ACC112 (cell line): ENCODE measurements at regions not wholly inside any gene's neighbourhood (a gene's known extent, or its start where the extent isn't known, plus 50 kb on each side); places are given as distances from the start of the nearest gene placed in this dataset.

Experiments
- H2AFZ ChIP-seq: fragments of 200-600 bp; sonication (generic); one replicate; pipeline ENCODE4 v1.6.0; 2017; ENCODE audit warnings: antibody characterized with exemption, low read length; ENCODE audit not compliant: unreplicated experiment
- H3K27ac ChIP-seq: fragments of 200-600 bp; sonication (generic); 2 replicates; pipeline ENCODE4 v1.5.1; 2014; ENCODE audit warnings: low read depth, mild to moderate bottlenecking, antibody characterized with exemption, low read length, moderate library complexity
- H3K27me3 ChIP-seq: fragments of 200-600 bp; sonication (generic); 2 replicates; pipeline ENCODE4 v1.6.1; 2014; ENCODE audit warnings: mild to moderate bottlenecking, antibody characterized with exemption, low read length, moderate library complexity, mixed read lengths; ENCODE audit not compliant: insufficient read depth
- H3K36me3 ChIP-seq: fragments of 200-600 bp; sonication (generic); 2 replicates; pipeline ENCODE4 v1.6.1; 2016; ENCODE audit warnings: mild to moderate bottlenecking, antibody characterized with exemption, low read length, moderate library complexity, mixed read lengths; ENCODE audit not compliant: insufficient read depth
- H3K4me1 ChIP-seq: fragments of 200-600 bp; sonication (generic); one replicate; pipeline ENCODE4 v1.6.1; 2016; ENCODE audit warnings: low read length, mixed read lengths; ENCODE audit not compliant: insufficient read depth, unreplicated experiment, control insufficient read depth
- H3K4me3 ChIP-seq: fragments of 200-600 bp; sonication (generic); 2 replicates; pipeline ENCODE4 v1.5.1; 2014; ENCODE audit warnings: mild to moderate bottlenecking, low read depth, low read length
- H3K79me2 ChIP-seq: fragments of 200-600 bp; sonication (generic); one replicate; pipeline ENCODE4 v1.6.0; 2016; ENCODE audit warnings: low read length; ENCODE audit not compliant: control insufficient read depth, unreplicated experiment, insufficient read depth

- no peaks in the 10 kb centered on the region for H3K79me2 ChIP-seq
- H3K4me1 ChIP-seq, result peaks cover 11% of the 10 kb centered on the region
- no peak overlapping the region for H3K4me3 ChIP-seq
- peak overlapping the region; percentile 40 for H2AFZ ChIP-seq
- H3K27me3 ChIP-seq, result no peaks in the 10 kb centered on the region
- H3K36me3 ChIP-seq, result no peaks in the 10 kb centered on the region
- H3K27ac ChIP-seq, result no peak overlapping the region
Observed at GRCh38 chr6:141580988-141581552, 551.7 kb upstream of the GJE1 start.

- peaks cover 11% of the 10 kb centered on the region for H3K4me1 ChIP-seq
- no peak overlapping the region for H3K27ac ChIP-seq
- peak overlapping the region; percentile 40 for H2AFZ ChIP-seq
- H3K27me3 ChIP-seq, result no peaks in the 10 kb centered on the region
- no peak overlapping the region for H3K4me3 ChIP-seq
- no peaks in the 10 kb centered on the region for H3K36me3 ChIP-seq
- no peaks in the 10 kb centered on the region for H3K79me2 ChIP-seq
Observed at GRCh38 chr6:141580131-141580530, 552.6 kb upstream of the GJE1 start.

GRCh38 chr6:141576751-141577150 is 556.0 kb upstream of the GJE1 start:
- H3K27me3 ChIP-seq, result no peaks in the 10 kb centered on the region
- no peaks in the 10 kb centered on the region for H3K36me3 ChIP-seq
- H3K27ac ChIP-seq, result no peak overlapping the region
- no peaks in the 10 kb centered on the region for H3K79me2 ChIP-seq
- H2AFZ ChIP-seq, result peak overlapping the region; percentile 36
- no peak overlapping the region for H3K4me3 ChIP-seq
- H3K4me1 ChIP-seq, result peaks cover 11% of the 10 kb centered on the region

GRCh38 chr6:141562851-141563763 is 569.6 kb upstream of the GJE1 start:
- Histone ChIP-seq H2AFZ (peak overlapping the region; percentile 80), H3K27me3 (no peaks in the 10 kb centered on the region), H3K79me2 (no peaks in the 10 kb centered on the region), H3K4me1 (peaks cover 14% of the 10 kb centered on the region), H3K36me3 (no peaks in the 10 kb centered on the region), H3K4me3 (peak overlapping the region; percentile 57), H3K27ac (peak overlapping the region; percentile 72)

- Histone ChIP-seq H2AFZ (peak overlapping the region; percentile 80), H3K36me3 (no peaks in the 10 kb centered on the region), H3K27me3 (no peaks in the 10 kb centered on the region), H3K79me2 (no peaks in the 10 kb centered on the region), H3K27ac (peak overlapping the region; percentile 72), H3K4me1 (peaks cover 14% of the 10 kb centered on the region), H3K4me3 (peak overlapping the region; percentile 26; the same call in 1 of the 2 replicates)
Observed at GRCh38 chr6:141562186-141562811, 570.4 kb upstream of the GJE1 start.

- Histone ChIP-seq H3K79me2 (no peaks in the 10 kb centered on the region), H3K27me3 (no peaks in the 10 kb centered on the region), H3K4me1 (peaks cover 14% of the 10 kb centered on the region), H2AFZ (no peak overlapping the region), H3K27ac (no peak overlapping the region), H3K4me3 (no peak overlapping the region), H3K36me3 (no peaks in the 10 kb centered on the region)
Observed at GRCh38 chr6:141561154-141561553, 571.6 kb upstream of the GJE1 start.

GRCh38 chr6:141552463-141552862 is 580.3 kb upstream of the GJE1 start:
- H3K4me1 ChIP-seq, result peaks cover 35% of the 10 kb centered on the region
- no peaks in the 10 kb centered on the region for H3K36me3 ChIP-seq
- H3K27me3 ChIP-seq, result no peaks in the 10 kb centered on the region
- no peak overlapping the region for H2AFZ ChIP-seq
- H3K79me2 ChIP-seq, result no peaks in the 10 kb centered on the region
- peak overlapping the region; percentile 81 for H3K27ac ChIP-seq
- H3K4me3 ChIP-seq, result no peak overlapping the region

- Histone ChIP-seq H3K4me1 (peaks cover 35% of the 10 kb centered on the region), H3K4me3 (no peak overlapping the region), H3K79me2 (no peaks in the 10 kb centered on the region), H3K27ac (peak overlapping the region; percentile 81), H3K36me3 (no peaks in the 10 kb centered on the region), H3K27me3 (no peaks in the 10 kb centered on the region), H2AFZ (no peak overlapping the region)
Observed at GRCh38 chr6:141552031-141552430, 580.7 kb upstream of the GJE1 start.

- Histone ChIP-seq H3K27me3 (no peaks in the 10 kb centered on the region), H2AFZ (no peak overlapping the region), H3K79me2 (no peaks in the 10 kb centered on the region), H3K27ac (peak overlapping the region; percentile 12; the same call in 1 of the 2 replicates), H3K4me1 (peaks cover 35% of the 10 kb centered on the region), H3K36me3 (no peaks in the 10 kb centered on the region; the same call in 1 of the 2 replicates), H3K4me3 (no peak overlapping the region)
Observed at GRCh38 chr6:141551318-141551717, 581.4 kb upstream of the GJE1 start.

- H3K27ac ChIP-seq, result no peak overlapping the region
- H3K4me3 ChIP-seq, result no peak overlapping the region
Observed at GRCh38 chr6:141550471-141550870, 582.3 kb upstream of the GJE1 start.

More at GRCh38 chr6:141550471-141550870, 582.3 kb upstream of the GJE1 start:
- peaks cover 35% of the 10 kb centered on the region for H3K4me1 ChIP-seq
- H2AFZ ChIP-seq, result no peak overlapping the region
- H3K36me3 ChIP-seq, result no peaks in the 10 kb centered on the region; the same call in 1 of the 2 replicates
- H3K27me3 ChIP-seq, result no peaks in the 10 kb centered on the region
- H3K79me2 ChIP-seq, result no peaks in the 10 kb centered on the region
